OCI-LY7 (cell line): ENCODE measurements at regions not wholly inside any gene's neighbourhood (a gene's known extent, or its start where the extent isn't known, plus 50 kb on each side); places are given as distances from the start of the nearest gene placed in this dataset.

Experiments used
- EZH2phosphoT487 ChIP-seq: fragments of 200-600 bp; sonication (generic); IDR thresholded peaks from 2 replicates; pipeline ENCODE4 v1.6.1; 2018; ENCODE audit warnings: low read depth, borderline replicate concordance, mild to moderate bottlenecking, mixed run types, antibody characterized with exemption, low read length, moderate library complexity, mixed read lengths
- TF ChIP-seq, protein P1 (sequence below): fragments of 200-600 bp; sonication (generic); conservative IDR thresholded peaks from 2 replicates; pipeline ENCODE4 v1.5.1; 2014; ENCODE audit warnings: mild to moderate bottlenecking, antibody characterized with exemption, low read length, moderate library complexity, mixed read lengths

GRCh38 chr6:164825386-164825785 is 484.0 kb downstream of the C6orf118 start:
- TF ChIP-seq, protein P1, sequence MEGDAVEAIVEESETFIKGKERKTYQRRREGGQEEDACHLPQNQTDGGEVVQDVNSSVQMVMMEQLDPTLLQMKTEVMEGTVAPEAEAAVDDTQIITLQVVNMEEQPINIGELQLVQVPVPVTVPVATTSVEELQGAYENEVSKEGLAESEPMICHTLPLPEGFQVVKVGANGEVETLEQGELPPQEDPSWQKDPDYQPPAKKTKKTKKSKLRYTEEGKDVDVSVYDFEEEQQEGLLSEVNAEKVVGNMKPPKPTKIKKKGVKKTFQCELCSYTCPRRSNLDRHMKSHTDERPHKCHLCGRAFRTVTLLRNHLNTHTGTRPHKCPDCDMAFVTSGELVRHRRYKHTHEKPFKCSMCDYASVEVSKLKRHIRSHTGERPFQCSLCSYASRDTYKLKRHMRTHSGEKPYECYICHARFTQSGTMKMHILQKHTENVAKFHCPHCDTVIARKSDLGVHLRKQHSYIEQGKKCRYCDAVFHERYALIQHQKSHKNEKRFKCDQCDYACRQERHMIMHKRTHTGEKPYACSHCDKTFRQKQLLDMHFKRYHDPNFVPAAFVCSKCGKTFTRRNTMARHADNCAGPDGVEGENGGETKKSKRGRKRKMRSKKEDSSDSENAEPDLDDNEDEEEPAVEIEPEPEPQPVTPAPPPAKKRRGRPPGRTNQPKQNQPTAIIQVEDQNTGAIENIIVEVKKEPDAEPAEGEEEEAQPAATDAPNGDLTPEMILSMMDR: no peak
- TF ChIP-seq EZH2phosphoT487: no peak
